GM19395 (cell line): ENCODE measurements at regions not wholly inside any gene's neighbourhood (a gene's known extent, or its start where the extent isn't known, plus 50 kb on each side); places are given as distances from the start of the nearest gene placed in this dataset.
"Not testable (repeated sequence)": the region's sequence is repeated elsewhere in the genome, so short reads cannot be mapped to it uniquely, and the experiment has no call there.

Source experiments
- ATAC-seq: cut with Tn5 transposase; IDR thresholded peaks from one replicate; pipeline ENCODE4 v1.9.1; 2021; ENCODE audit warnings: mild to moderate bottlenecking, moderate library complexity; ENCODE audit not compliant: unreplicated experiment

- no peak for ATAC-seq
Measured at GRCh38 chr12:87363497-87364084, 665.6 kb downstream of the C12orf50 start.

- ATAC-seq: no peak
Measured at GRCh38 chr12:87349681-87350080, 679.5 kb downstream of the C12orf50 start.

- ATAC-seq: no peak
Measured at GRCh38 chr12:87348071-87348470, 681.1 kb downstream of the C12orf50 start.

- ATAC-seq: no peak
Measured at GRCh38 chr12:87344699-87345098, 684.5 kb downstream of the C12orf50 start.

- ATAC-seq: no peak
Measured at GRCh38 chr12:87338681-87339080, 690.5 kb downstream of the C12orf50 start.

- no peak for ATAC-seq
Measured at GRCh38 chr12:87336814-87337336, 692.3 kb downstream of the C12orf50 start.

- ATAC-seq: no peak
Measured at GRCh38 chr12:87332987-87333726, 696.0 kb downstream of the C12orf50 start.

- not testable (repeated sequence) for ATAC-seq
Measured at GRCh38 chr12:87330071-87330555, 699.1 kb downstream of the C12orf50 start.

GRCh38 chr12:87329076-87329863 lies 699.9 kb downstream of the C12orf50 start:
- no peak for ATAC-seq

- ATAC-seq: no peak
Measured at GRCh38 chr12:87323369-87323768, 705.8 kb downstream of the C12orf50 start.

GRCh38 chr12:87320724-87321123 lies 708.5 kb downstream of the C12orf50 start:
- ATAC-seq: no peak

- ATAC-seq: no peak
Measured at GRCh38 chr12:87317302-87317701, 711.9 kb downstream of the C12orf50 start.

GRCh38 chr12:87311206-87311605 lies 718.0 kb downstream of the C12orf50 start:
- peak; percentile 89 for ATAC-seq

- ATAC-seq: no peak
Measured at GRCh38 chr12:87310126-87310525, 719.1 kb downstream of the C12orf50 start.

- ATAC-seq: peak; percentile 69
Measured at GRCh38 chr12:87305481-87305880, 723.7 kb downstream of the C12orf50 start.

- no peak for ATAC-seq
Measured at GRCh38 chr12:87304406-87304805, 724.8 kb downstream of the C12orf50 start.

GRCh38 chr12:87303396-87304012 lies 725.7 kb downstream of the C12orf50 start:
- ATAC-seq: no peak

GRCh38 chr12:87302126-87302745 lies 727.0 kb downstream of the C12orf50 start:
- no peak for ATAC-seq

- no peak for ATAC-seq
Measured at GRCh38 chr12:87290505-87290904, 738.7 kb downstream of the C12orf50 start.

GRCh38 chr12:87283886-87284285 lies 745.3 kb downstream of the C12orf50 start:
- ATAC-seq: no peak
